ENCODE measurements at regions not wholly inside any gene's neighbourhood (a gene's known extent, or its start where the extent isn't known, plus 50 kb on each side); places are given as distances from the start of the nearest gene placed in this dataset.

- H3K4me1 ChIP-seq (ENCODE audit: control insufficient read depth, extremely low read depth, insufficient read depth, low read length): no peaks in the 10 kb centered on the region
- H3K9me3 ChIP-seq (ENCODE audit: control insufficient read depth, insufficient read depth, low read depth, low read length): no peaks in the 10 kb centered on the region
- no peaks in the 10 kb centered on the region for H4K20me1 ChIP-seq (ENCODE audit: control insufficient read depth, extremely low read depth, insufficient read depth, low read length)
- H3K9ac ChIP-seq (ENCODE audit: insufficient read depth, low read length): no peak overlapping the region
- H3K27ac ChIP-seq (ENCODE audit: insufficient read depth, low read length): no peak overlapping the region
- no peaks in the 10 kb centered on the region for H3K36me3 ChIP-seq (ENCODE audit: control insufficient read depth, insufficient read depth, low read length)
- H3K79me2 ChIP-seq (ENCODE audit: control insufficient read depth, insufficient read depth, low read length): no peaks in the 10 kb centered on the region
- no peak overlapping the region for H3K4me3 ChIP-seq (replicated peaks in 1 of 4; ENCODE audit: control extremely low read depth in 1 of 4, insufficient read depth in 1 of 4, low read depth in 3 of 4, low read length in 4 of 4)
- no peak overlapping the region for H3K4me2 ChIP-seq (ENCODE audit: extremely low read depth, insufficient read depth, low read length)
- peaks cover 2% of the 10 kb centered on the region for H3K27me3 ChIP-seq (ENCODE audit: control insufficient read depth, insufficient read depth, low read length)
- TF ChIP-seq EZH2 (IDR thresholded peaks at IDR 0.05; ENCODE audit: low read length, missing control alignments): no peak
- no peak for TF ChIP-seq CTCF (conservative IDR thresholded peaks at IDR 0.05 in 1 of 2, IDR thresholded peaks at IDR 0.05 in 1 of 2; ENCODE audit: low read depth in 1 of 2, low read length in 2 of 2)
- H2AFZ ChIP-seq (ENCODE audit: low read length): no peak overlapping the region
- DNase-seq (ENCODE audit: low read depth in 2 of 2): no peak
Measured at GRCh38 chr12:132439333-132439904, 50.5 kb upstream of the FBRSL1 start.

- Histone ChIP-seq H3K4me2 (ENCODE audit: extremely low read depth, insufficient read depth, low read length) (no peak overlapping the region), H3K4me3 (replicated peaks in 1 of 4; ENCODE audit: control extremely low read depth in 1 of 4, insufficient read depth in 1 of 4, low read depth in 3 of 4, low read length in 4 of 4) (no peak overlapping the region), H4K20me1 (ENCODE audit: control insufficient read depth, extremely low read depth, insufficient read depth, low read length) (no peaks in the 10 kb centered on the region), H3K27me3 (ENCODE audit: control insufficient read depth, insufficient read depth, low read length) (peaks cover 2% of the 10 kb centered on the region), H3K4me1 (ENCODE audit: control insufficient read depth, extremely low read depth, insufficient read depth, low read length) (no peaks in the 10 kb centered on the region), H3K79me2 (ENCODE audit: control insufficient read depth, insufficient read depth, low read length) (no peaks in the 10 kb centered on the region), H3K9me3 (ENCODE audit: control insufficient read depth, insufficient read depth, low read depth, low read length) (no peaks in the 10 kb centered on the region), H3K36me3 (ENCODE audit: control insufficient read depth, insufficient read depth, low read length) (no peaks in the 10 kb centered on the region), H3K27ac (ENCODE audit: insufficient read depth, low read length) (no peak overlapping the region), H2AFZ (ENCODE audit: low read length) (no peak overlapping the region), H3K9ac (ENCODE audit: insufficient read depth, low read length) (no peak overlapping the region)
- no peak for DNase-seq (ENCODE audit: low read depth in 2 of 2)
- no peak for TF ChIP-seq EZH2 (IDR thresholded peaks at IDR 0.05; ENCODE audit: low read length, missing control alignments)
- TF ChIP-seq CTCF (conservative IDR thresholded peaks at IDR 0.05 in 1 of 2, IDR thresholded peaks at IDR 0.05 in 1 of 2; ENCODE audit: low read depth in 1 of 2, low read length in 2 of 2): no peak
Measured at GRCh38 chr12:132438726-132439125, 51.2 kb upstream of the FBRSL1 start.

GRCh38 chr12:132437943-132438700 is 51.8 kb upstream of the FBRSL1 start:
- DNase-seq (ENCODE audit: low read depth in 2 of 2): no peak
- Histone ChIP-seq H3K4me1 (ENCODE audit: control insufficient read depth, extremely low read depth, insufficient read depth, low read length) (no peaks in the 10 kb centered on the region), H2AFZ (ENCODE audit: low read length) (no peak overlapping the region), H3K27me3 (ENCODE audit: control insufficient read depth, insufficient read depth, low read length) (peaks cover 2% of the 10 kb centered on the region), H3K36me3 (ENCODE audit: control insufficient read depth, insufficient read depth, low read length) (no peaks in the 10 kb centered on the region), H4K20me1 (ENCODE audit: control insufficient read depth, extremely low read depth, insufficient read depth, low read length) (no peaks in the 10 kb centered on the region), H3K27ac (ENCODE audit: insufficient read depth, low read length) (no peak overlapping the region), H3K9ac (ENCODE audit: insufficient read depth, low read length) (no peak overlapping the region), H3K4me2 (ENCODE audit: extremely low read depth, insufficient read depth, low read length) (no peak overlapping the region), H3K79me2 (ENCODE audit: control insufficient read depth, insufficient read depth, low read length) (no peaks in the 10 kb centered on the region), H3K9me3 (ENCODE audit: control insufficient read depth, insufficient read depth, low read depth, low read length) (no peaks in the 10 kb centered on the region), H3K4me3 (replicated peaks in 1 of 4; ENCODE audit: control extremely low read depth in 1 of 4, insufficient read depth in 1 of 4, low read depth in 3 of 4, low read length in 4 of 4) (no peak overlapping the region)
- TF ChIP-seq EZH2 (IDR thresholded peaks at IDR 0.05; ENCODE audit: low read length, missing control alignments) (no peak), CTCF (conservative IDR thresholded peaks at IDR 0.05 in 1 of 2, IDR thresholded peaks at IDR 0.05 in 1 of 2; ENCODE audit: low read depth in 1 of 2, low read length in 2 of 2) (no peak)

All from fibroblast of lung (primary cell).